ENCODE measurements at regions not wholly inside any gene's neighbourhood (a gene's known extent, or its start where the extent isn't known, plus 50 kb on each side); places are given as distances from the start of the nearest gene placed in this dataset.

DNA sequence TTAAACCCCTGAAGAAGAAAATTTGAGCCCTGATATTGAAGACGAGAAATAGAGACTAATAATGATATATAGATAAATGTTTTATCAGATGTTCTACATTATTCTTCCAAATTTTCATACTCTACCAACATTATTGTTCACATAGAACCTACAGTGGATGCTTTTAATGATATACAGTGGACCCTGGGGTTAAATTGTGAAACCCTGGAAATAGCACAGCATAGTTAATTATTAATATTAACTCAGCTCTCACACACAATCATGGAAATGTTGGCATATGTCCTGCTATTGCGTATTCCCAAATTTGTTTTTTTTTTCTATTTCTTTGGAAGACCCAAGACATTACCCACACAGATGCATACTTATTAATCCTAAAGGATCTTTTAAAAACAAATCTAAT is 579.9 kb downstream of the CCDC85A start:
- no peak overlapping the region for H4K91ac ChIP-seq (replicated peaks; ENCODE audit: insufficient read length, low read length)
- no peak overlapping the region for H2AFZ ChIP-seq (ENCODE audit: low read length)
- H3K79me2 ChIP-seq (ENCODE audit: control insufficient read depth in 1 of 2, insufficient read depth in 2 of 2, low read length in 2 of 2), result no peaks in the 10 kb centered on the region
- H2BK5ac ChIP-seq (ENCODE audit: low read depth, low read length), result no peak overlapping the region
- no peak overlapping the region for H3K18ac ChIP-seq (ENCODE audit: extremely low read depth, low read length)
- no peak overlapping the region for H2BK12ac ChIP-seq (ENCODE audit: low read depth, low read length)
- 84% methylated on average over 2 of the region's 2 CpGs; no CpG with 5 or more reads in 1 of the 2 experiments for WGBS, 2 experiments (ENCODE audit: extremely low coverage in 1 of 2, insufficient coverage in 1 of 2, insufficient read length in 1 of 2, insufficient replicate concordance in 2 of 2, low coverage in 1 of 2, low lambda C conversion rate in 2 of 2, missing lambda C conversion rate in 1 of 2)
- no peak overlapping the region for H2AK5ac ChIP-seq (ENCODE audit: low read depth, low read length)
- no peak overlapping the region for H4K5ac ChIP-seq (ENCODE audit: insufficient read length, low read depth, low read length)
- no peak overlapping the region for H2BK20ac ChIP-seq (ENCODE audit: low read length)
- POLR2A ChIA-PET (ENCODE audit: partially characterized antibody), result no interaction called here
- no peak for DNase-seq (ENCODE audit: low read depth in 1 of 2, low spot score in 2 of 2)
- H4K8ac ChIP-seq (ENCODE audit: extremely low read depth, insufficient read depth, low read length), result no peak overlapping the region
- H3K9ac ChIP-seq (replicated peaks in 1 of 4; ENCODE audit: extremely low read depth in 1 of 4, low read depth in 3 of 4, low read length in 3 of 4), result no peak overlapping the region
- H3K4ac ChIP-seq (replicated peaks; ENCODE audit: insufficient read length, low read depth, low read length), result no peak overlapping the region
- H3K56ac ChIP-seq (replicated peaks; ENCODE audit: insufficient read length, low read depth, low read length), result no peak overlapping the region
- no peak overlapping the region for H2BK15ac ChIP-seq (ENCODE audit: low read length)
- no peaks in the 10 kb centered on the region for H3K9me3 ChIP-seq (ENCODE audit: insufficient read depth in 2 of 2, low read depth in 1 of 2, low read length in 1 of 2)
- no peak overlapping the region for H2BK120ac ChIP-seq (replicated peaks; ENCODE audit: low read depth, low read length)
- CTCF ChIA-PET (ENCODE audit: partially characterized antibody), result interaction anchor here (1.4 kb wide), 1 partner anchor 13 kb away, joined by 3 read pairs; no protein-coding TSS in a partner anchor
- H3K79me1 ChIP-seq (ENCODE audit: low read depth, low read length), result no peaks in the 10 kb centered on the region
- H3K4me1 ChIP-seq (replicated peaks in 1 of 4; ENCODE audit: control insufficient read depth in 3 of 4, insufficient read depth in 4 of 4, low read length in 3 of 4), result no peaks in the 10 kb centered on the region
- no peak overlapping the region for H3K27ac ChIP-seq (ENCODE audit: low read depth, low read length)
- H3K36me3 ChIP-seq (ENCODE audit: control insufficient read depth in 2 of 4, insufficient read depth in 4 of 4, low read length in 3 of 4), result no peaks in the 10 kb centered on the region
- no peak overlapping the region for H3K23ac ChIP-seq (ENCODE audit: insufficient read length)
- H4K20me1 ChIP-seq (replicated peaks in 1 of 2; ENCODE audit: control insufficient read depth in 1 of 2, insufficient read depth in 2 of 2, low read length in 2 of 2), result no peaks in the 10 kb centered on the region
- no peak for FAIRE-seq
- no peak overlapping the region for H3K14ac ChIP-seq (ENCODE audit: insufficient read length)
- no peaks in the 10 kb centered on the region for H3K23me2 ChIP-seq (ENCODE audit: low read depth, low read length)
- H3K27me3 ChIP-seq (replicated peaks in 1 of 4; ENCODE audit: control insufficient read depth in 3 of 4, extremely low read depth in 1 of 4, insufficient read depth in 3 of 4, low read length in 3 of 4), result no peaks in the 10 kb centered on the region
- H3K4me2 ChIP-seq (ENCODE audit: insufficient read depth in 1 of 2, low read depth in 2 of 2, low read length in 2 of 2), result no peak overlapping the region
- no peak overlapping the region for H3K4me3 ChIP-seq (ENCODE audit: extremely low read depth in 1 of 4, insufficient read depth in 2 of 4, low read depth in 3 of 4, low read length in 4 of 4)
- TF ChIP-seq SIX5 (IDR thresholded peaks at IDR 0.05; ENCODE audit: low read depth, low read length) (no peak), JUN (IDR thresholded peaks at IDR 0.05; ENCODE audit: low read depth, low read length) (no peak), CBX8 (IDR thresholded peaks at IDR 0.05; ENCODE audit: borderline replicate concordance, low read depth, low read length) (no peak), EP300 (IDR thresholded peaks at IDR 0.05; ENCODE audit: borderline replicate concordance in 1 of 2, low read depth in 2 of 2, low read length in 2 of 2) (no peak), RBBP5 (IDR thresholded peaks at IDR 0.05; ENCODE audit: borderline replicate concordance, low read depth, low read length) (no peak), NANOG (IDR thresholded peaks at IDR 0.05; ENCODE audit: insufficient read depth, low read depth, low read length, poor library complexity, severe bottlenecking) (no peak), RFX5 (IDR thresholded peaks at IDR 0.05; ENCODE audit: borderline replicate concordance, low read depth, low read length) (no peak), CTBP2 (IDR thresholded peaks at IDR 0.05; ENCODE audit: borderline replicate concordance, insufficient read depth, insufficient read length, low read length) (no peak), TBP (IDR thresholded peaks at IDR 0.05; ENCODE audit: low read depth, low read length) (no peak), KDM4A (IDR thresholded peaks at IDR 0.05; ENCODE audit: low read depth, low read length, severe bottlenecking) (no peak), SIRT6 (IDR thresholded peaks at IDR 0.05; ENCODE audit: low read length) (no peak), TCF12 (IDR thresholded peaks at IDR 0.05; ENCODE audit: low read depth, low read length) (no peak), CHD2 (IDR thresholded peaks at IDR 0.05; ENCODE audit: low read length) (no peak), POLR2A (IDR thresholded peaks at IDR 0.05; ENCODE audit: control extremely low read depth in 1 of 2, low read depth in 2 of 2, low read length in 2 of 2) (no peak), TAF1 (IDR thresholded peaks at IDR 0.05; ENCODE audit: low read depth, low read length) (no peak)
- TF ChIP-seq, protein P1, sequence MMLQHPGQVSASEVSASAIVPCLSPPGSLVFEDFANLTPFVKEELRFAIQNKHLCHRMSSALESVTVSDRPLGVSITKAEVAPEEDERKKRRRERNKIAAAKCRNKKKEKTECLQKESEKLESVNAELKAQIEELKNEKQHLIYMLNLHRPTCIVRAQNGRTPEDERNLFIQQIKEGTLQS (IDR thresholded peaks at IDR 0.05; ENCODE audit: insufficient read depth, low read depth, low read length), result no peak

All from H1 (cell line).